ENCODE measurements at regions not wholly inside any gene's neighbourhood (a gene's known extent, or its start where the extent isn't known, plus 50 kb on each side); places are given as distances from the start of the nearest gene placed in this dataset.

DNA sequence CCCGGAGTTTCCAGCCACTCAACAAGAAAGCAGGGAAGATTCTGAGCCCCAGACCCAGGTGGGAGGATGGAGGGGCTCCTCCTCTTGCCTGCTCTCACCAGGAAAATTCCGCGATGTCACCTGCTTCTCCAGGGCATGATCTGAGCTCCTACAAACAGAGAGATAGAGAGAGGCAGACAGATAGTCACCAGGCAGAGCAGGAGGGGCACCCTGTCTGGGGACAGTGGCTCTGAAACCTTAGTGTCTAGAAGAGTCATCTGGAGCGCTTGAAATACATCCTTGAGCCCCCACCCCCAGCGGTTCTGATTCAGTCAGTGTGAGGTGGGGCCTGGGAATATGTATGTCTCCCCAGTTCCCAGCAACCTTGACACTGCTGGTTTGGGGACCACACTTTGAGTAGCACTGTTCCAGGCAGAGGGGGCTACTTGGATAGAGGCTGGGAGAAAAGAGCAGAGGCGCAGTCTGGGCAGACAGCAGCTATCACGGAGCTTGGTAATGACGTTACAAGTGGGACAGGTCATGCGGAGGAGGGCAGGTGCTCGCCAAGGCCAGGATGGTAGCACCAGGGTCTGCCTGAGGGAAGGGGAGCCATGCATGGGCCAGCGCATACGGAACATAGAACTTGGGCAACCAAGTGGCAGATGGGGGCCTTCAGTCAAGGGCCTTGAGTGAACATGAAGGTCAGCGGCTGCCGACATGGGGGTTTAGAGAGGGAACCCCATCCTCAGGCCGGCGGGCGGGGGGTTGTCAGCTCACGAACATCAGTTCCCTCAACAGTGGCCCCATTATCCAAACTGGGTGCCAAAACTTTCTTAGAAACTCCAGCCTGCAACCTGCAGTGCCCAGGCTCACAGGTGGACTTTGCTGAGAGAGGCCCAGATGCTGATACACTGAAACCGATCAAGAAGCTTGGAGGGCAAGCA, 60.9 kb upstream of the MYEOV start:
- no peak overlapping the region for H3K27ac Mint-ChIP-seq
- no peaks in the 10 kb centered on the region for H3K36me3 Mint-ChIP-seq (ENCODE audit: low read depth)
- H3K4me1 Mint-ChIP-seq = peaks cover 5% of the 10 kb centered on the region
- no peak overlapping the region for H3K4me3 Mint-ChIP-seq
- H3K9me3 Mint-ChIP-seq = no peaks in the 10 kb centered on the region
- ATAC-seq (no peak), DNase-seq (no peak)
- peaks cover 30% of the 10 kb centered on the region for H3K27me3 Mint-ChIP-seq

DNA sequence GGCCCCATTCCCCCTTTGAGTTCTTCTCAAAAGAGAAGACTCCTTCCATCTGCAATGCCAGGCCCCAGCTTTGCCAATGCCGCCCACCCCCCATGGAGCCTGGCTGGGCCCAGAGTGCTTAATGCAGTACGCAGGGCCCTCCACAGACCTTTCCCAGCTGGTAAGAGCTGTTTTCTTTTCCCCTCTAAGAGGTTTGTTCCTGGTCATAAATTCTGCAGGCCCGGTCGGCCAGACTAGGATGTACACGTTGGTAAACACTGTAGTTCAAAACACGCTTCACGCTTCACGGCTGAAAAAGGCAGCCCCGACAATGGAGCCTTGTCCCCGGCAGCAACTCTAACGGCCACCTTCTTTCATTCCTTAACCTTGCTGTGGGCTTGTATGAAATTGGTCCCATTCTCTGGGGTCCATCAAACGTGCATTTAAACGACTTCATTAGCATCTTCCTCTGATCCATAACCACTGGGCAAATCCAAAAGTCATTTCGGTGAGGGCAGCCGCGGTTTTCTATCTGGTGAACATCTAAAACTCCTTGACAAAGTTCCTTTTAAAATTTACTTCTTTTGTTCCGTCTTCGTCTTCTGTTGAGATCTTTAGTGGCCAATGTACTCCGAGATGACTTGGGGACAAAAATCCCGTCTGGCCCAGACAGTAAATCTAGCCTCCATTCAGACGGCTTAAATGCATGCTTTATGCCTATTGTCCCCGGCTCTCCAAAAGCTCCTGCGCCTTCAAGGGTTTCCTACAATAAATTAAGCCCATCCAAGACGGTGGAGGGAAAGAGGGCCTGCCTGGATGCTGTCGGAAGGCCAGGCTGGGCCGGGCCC, 60.0 kb upstream of the MYEOV start:
- Mint-ChIP-seq H3K27ac (no peak overlapping the region), H3K9me3 (peaks cover 4% of the 10 kb centered on the region), H3K4me3 (no peak overlapping the region), H3K4me1 (peaks cover 14% of the 10 kb centered on the region), H3K27me3 (peaks cover 30% of the 10 kb centered on the region), H3K36me3 (ENCODE audit: low read depth) (no peaks in the 10 kb centered on the region)
- DNase-seq (no peak), ATAC-seq (no peak)

DNA sequence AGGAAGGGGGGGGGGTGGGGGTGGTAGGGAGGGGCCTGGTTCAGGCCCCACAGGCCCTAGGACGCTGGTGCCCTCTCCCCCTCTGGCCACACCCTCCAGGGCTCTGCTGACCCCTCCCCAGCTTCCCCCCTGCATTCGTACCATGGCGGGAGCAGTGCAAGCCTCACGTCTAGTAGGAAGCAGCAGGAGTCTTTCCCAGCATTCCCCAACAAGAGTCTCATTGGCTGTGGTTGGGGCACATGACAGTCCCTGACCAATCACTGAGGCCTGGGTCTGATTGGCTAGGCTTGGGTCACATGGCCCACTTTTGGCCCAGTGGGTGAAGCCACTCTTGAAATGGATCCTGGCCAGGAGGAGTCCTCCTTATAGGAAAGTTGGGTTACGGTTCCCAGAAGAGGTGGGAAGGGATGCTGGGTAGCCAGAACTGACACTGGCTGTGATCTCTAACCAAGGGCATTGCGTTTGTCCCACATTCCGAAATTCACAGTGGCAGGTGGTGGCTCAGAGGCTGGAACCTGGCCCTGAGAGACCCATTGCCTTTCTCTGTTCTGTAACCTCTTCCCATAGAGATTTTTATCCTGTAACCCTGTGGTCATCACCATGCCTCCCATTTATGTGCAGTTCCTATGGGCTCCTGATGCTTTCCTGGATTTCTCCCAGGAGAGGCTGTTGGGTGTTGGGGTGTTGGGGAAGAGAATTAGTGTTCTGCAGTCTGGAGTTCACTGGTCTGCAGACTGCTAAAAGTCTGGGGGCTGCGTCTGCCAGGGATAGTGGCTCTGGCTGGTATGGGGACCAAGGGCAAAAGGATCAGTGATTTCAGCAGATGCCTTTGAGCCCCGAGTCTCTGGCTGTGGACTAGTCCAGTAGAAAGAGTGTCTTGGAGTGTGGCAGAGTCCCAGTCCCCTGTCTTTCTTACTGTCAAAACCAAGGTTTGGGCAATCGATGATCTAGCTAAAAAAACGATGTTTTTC, 58.9 kb upstream of the MYEOV start:
- no peak overlapping the region for H3K27ac Mint-ChIP-seq
- no peaks in the 10 kb centered on the region for H3K36me3 Mint-ChIP-seq (ENCODE audit: low read depth)
- ATAC-seq (no peak), DNase-seq (no peak)
- H3K4me1 Mint-ChIP-seq = peaks cover 23% of the 10 kb centered on the region
- peaks cover 4% of the 10 kb centered on the region for H3K9me3 Mint-ChIP-seq
- no peak overlapping the region for H3K4me3 Mint-ChIP-seq
- peaks cover 30% of the 10 kb centered on the region for H3K27me3 Mint-ChIP-seq

- peaks cover 11% of the 10 kb centered on the region for H3K9me3 Mint-ChIP-seq
- peak; percentile 18 for DNase-seq
- H3K4me1 Mint-ChIP-seq = peaks cover 40% of the 10 kb centered on the region
- H3K27me3 Mint-ChIP-seq = peaks cover 17% of the 10 kb centered on the region
- peak; percentile 84 for ATAC-seq
- H3K4me3 Mint-ChIP-seq = peak overlapping the region; percentile 45
- peaks cover 2% of the 10 kb centered on the region for H3K36me3 Mint-ChIP-seq (ENCODE audit: low read depth)
- peak overlapping the region; percentile 91 for H3K27ac Mint-ChIP-seq
Measured at GRCh38 chr11:69238573-69239351, 55.2 kb upstream of the MYEOV start.

DNA sequence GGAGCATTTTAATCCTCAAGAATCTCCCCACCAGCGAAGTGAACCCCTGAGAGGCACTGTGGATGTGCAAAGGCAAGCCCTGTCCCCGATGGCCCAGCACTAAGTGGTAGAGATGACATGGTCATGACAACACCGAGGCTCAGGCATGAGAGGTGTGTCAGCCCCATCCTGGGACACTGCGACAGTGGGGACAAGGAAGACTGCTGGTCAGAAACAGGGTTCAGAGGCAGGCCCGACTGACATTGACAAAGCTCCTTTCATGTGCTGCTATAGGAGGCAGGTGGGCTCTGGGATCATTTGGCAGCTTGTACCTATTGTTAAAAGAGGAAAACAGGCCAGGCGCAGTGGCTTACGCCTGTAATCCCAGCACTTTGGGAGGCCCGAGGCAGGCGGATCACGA, 54.3 kb upstream of the MYEOV start:
- H3K4me3 Mint-ChIP-seq = no peak overlapping the region
- ATAC-seq = no peak
- peaks cover 13% of the 10 kb centered on the region for H3K27me3 Mint-ChIP-seq
- peaks cover 40% of the 10 kb centered on the region for H3K4me1 Mint-ChIP-seq
- H3K9me3 Mint-ChIP-seq = peaks cover 11% of the 10 kb centered on the region
- peaks cover 2% of the 10 kb centered on the region for H3K36me3 Mint-ChIP-seq (ENCODE audit: low read depth)
- no peak for DNase-seq
- H3K27ac Mint-ChIP-seq = no peak overlapping the region

DNA sequence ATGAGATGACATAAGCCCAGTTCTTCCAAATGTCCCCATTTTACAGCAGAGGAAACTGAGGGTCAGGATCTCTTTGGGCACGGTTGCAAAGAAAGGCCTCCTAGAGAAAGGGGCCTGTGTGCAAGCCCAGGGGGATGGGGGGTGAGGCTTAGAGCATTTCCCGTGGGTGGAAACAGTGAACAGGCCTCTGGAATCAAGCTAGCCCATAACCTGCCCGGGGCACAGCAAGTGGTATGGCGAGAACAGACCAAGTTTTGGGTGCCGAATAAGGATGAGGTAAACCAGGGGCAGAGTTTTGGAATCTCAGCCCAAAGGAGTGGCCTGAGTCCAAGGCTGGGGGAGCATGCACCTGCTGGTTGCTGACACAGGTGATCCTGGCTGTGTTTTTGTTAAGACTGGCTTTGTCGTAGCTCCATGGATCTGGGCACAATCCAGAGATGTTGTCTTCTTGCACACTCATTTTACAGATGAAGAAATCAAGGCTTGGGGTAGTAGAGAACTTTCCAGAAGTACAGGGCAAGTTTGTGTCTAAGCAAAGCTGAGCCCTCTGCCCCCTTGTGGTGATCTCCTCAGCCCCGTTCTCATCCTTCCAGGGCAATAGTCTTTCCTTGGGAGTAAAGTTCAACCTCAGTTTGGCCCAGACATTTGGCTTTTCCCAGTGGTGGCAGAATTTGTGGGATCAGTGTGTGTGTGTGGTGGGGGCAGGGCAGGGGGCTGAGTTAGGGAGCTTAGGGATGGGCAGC, 53.5 kb upstream of the MYEOV start:
- Mint-ChIP-seq H3K4me1 (peaks cover 40% of the 10 kb centered on the region), H3K27ac (no peak overlapping the region), H3K9me3 (peaks cover 11% of the 10 kb centered on the region), H3K4me3 (no peak overlapping the region), H3K36me3 (ENCODE audit: low read depth) (peaks cover 2% of the 10 kb centered on the region), H3K27me3 (peaks cover 11% of the 10 kb centered on the region)
- no peak for DNase-seq
- no peak for ATAC-seq

DNA sequence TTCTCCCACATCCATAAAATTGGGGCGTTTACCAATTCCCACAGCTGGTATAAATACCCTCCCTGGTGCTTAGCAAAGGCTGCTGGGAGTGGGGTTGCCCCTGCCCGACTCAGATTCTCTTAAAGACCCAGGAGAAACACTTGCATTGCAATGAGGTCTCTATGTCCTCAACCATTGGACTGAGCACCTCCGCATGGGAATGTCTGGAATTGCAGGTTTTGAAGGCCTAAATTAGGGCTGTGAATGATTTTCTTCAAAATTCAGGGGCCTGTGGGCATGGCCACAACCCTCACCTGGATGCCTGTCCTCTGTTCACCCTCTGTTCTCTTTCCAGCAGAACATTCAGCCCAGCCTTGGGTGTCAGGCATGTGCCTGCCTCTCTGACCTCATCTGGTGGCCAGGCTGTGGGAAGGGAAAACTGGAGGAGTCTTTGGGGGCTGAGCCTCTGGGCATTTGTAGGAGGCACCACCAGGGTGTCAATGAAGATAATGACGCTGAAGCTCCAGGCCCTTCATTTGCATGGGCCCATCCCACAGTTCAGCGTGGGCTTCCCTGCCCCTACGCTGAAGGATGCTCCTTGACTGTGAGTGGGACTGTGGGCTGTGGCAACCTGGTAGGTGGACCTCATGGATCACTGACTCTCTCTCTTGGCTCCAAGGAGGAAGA, 52.7 kb upstream of the MYEOV start:
- H3K4me3 Mint-ChIP-seq = no peak overlapping the region
- no peak for DNase-seq
- H3K36me3 Mint-ChIP-seq (ENCODE audit: low read depth) = peaks cover 2% of the 10 kb centered on the region
- peak overlapping the region; percentile 13 for H3K27ac Mint-ChIP-seq
- no peak for ATAC-seq
- H3K27me3 Mint-ChIP-seq = peaks cover 6% of the 10 kb centered on the region
- peaks cover 11% of the 10 kb centered on the region for H3K9me3 Mint-ChIP-seq
- H3K4me1 Mint-ChIP-seq = peaks cover 40% of the 10 kb centered on the region

DNA sequence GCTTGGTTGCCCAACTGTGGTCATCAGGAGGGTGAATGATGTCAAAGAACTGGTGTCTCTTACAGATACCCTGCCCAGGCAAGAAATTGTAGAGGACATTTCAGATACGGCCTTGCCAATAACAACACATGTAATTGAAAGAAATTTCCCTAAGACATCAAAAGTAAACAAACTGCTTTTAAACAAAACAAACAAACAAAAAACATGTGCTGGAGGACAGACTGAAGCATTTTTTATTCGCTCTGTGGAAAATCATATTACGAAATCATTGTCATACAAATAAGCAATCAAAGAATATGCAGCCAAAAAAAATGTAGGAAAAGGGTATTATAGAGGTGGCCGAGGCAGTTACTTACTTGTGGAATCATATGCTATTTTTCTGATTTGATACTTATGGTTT, 52.1 kb upstream of the MYEOV start:
- Mint-ChIP-seq H3K27ac (no peak overlapping the region), H3K4me1 (peaks cover 40% of the 10 kb centered on the region), H3K27me3 (peaks cover 3% of the 10 kb centered on the region), H3K4me3 (no peak overlapping the region), H3K9me3 (peaks cover 11% of the 10 kb centered on the region), H3K36me3 (ENCODE audit: low read depth) (peaks cover 2% of the 10 kb centered on the region)
- DNase-seq = no peak
- no peak for ATAC-seq

- Mint-ChIP-seq H3K9me3 (peaks cover 11% of the 10 kb centered on the region), H3K4me1 (peaks cover 40% of the 10 kb centered on the region), H3K27ac (no peak overlapping the region), H3K36me3 (ENCODE audit: low read depth) (peaks cover 2% of the 10 kb centered on the region), H3K4me3 (no peak overlapping the region), H3K27me3 (peaks cover 3% of the 10 kb centered on the region)
- no peak for ATAC-seq
- DNase-seq = no peak
Measured at GRCh38 chr11:69242266-69242920, 51.6 kb upstream of the MYEOV start.

GRCh38 chr11:69243496-69244200, 50.3 kb upstream of the MYEOV start:
- ATAC-seq (no peak), DNase-seq (no peak)
- H3K4me1 Mint-ChIP-seq = peaks cover 29% of the 10 kb centered on the region
- no peak overlapping the region for H3K4me3 Mint-ChIP-seq
- no peaks in the 10 kb centered on the region for H3K27me3 Mint-ChIP-seq
- H3K36me3 Mint-ChIP-seq (ENCODE audit: low read depth) = peaks cover 2% of the 10 kb centered on the region
- H3K27ac Mint-ChIP-seq = no peak overlapping the region
- peaks cover 7% of the 10 kb centered on the region for H3K9me3 Mint-ChIP-seq

All from activated naive CD8-positive, alpha-beta T cell treated with anti-CD3 and anti-CD28 coated beads, Interleukin-2, amount 50 U/mL, for 24 hours (primary cell).